H1 (cell line): ENCODE measurements at regions not wholly inside any gene's neighbourhood (a gene's known extent, or its start where the extent isn't known, plus 50 kb on each side); places are given as distances from the start of the nearest gene placed in this dataset.

ENCODE experiments used
- CHD2 ChIP-seq: IDR thresholded peaks from 2 replicates; pipeline ENCODE4 v1.6.1; 2012; ENCODE audit warnings: low read length, improper control_type of control experiment
- NRF1 ChIP-seq: IDR thresholded peaks from 2 replicates; pipeline ENCODE4 v1.6.1; 2011; ENCODE audit warnings: mild to moderate bottlenecking, low read depth, low read length, improper control_type of control experiment
- RNF2 ChIP-seq: fragments of 200-900, 300-1000 bp; sonication (generic); IDR thresholded peaks from 2 replicates; pipeline ENCODE4 v1.7.1; 2016; ENCODE audit warnings: borderline replicate concordance, low read depth, mild to moderate bottlenecking, antibody characterized with exemption, low read length; ENCODE audit not compliant: poor library complexity, severe bottlenecking; ENCODE audit errors: missing control alignments
- TF ChIP-seq, protein P1 (sequence below): IDR thresholded peaks from 2 replicates; pipeline ENCODE4 v1.6.1; 2011; ENCODE audit warnings: low read depth, mild to moderate bottlenecking, low read length; ENCODE audit not compliant: insufficient read depth

DNA sequence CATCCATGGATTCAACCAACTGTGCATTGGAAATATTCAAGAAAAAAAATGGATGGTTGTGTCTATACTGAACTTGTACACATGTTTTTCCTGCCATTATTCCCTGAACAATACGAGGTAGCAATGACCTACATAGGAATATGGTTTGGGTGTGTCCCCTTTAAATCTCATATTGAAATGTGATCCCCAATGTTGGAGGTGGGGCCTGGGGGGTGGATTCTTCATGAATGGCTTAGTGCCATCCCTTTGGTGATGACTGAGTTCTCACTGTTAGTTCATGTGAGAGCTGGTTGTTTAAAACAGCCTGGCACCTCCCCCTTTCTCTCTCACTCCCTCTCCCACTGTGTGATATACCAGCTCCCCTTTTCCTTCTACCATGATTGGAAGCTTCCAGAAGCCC, 139.8 kb upstream of the BACH2 start:
- TF ChIP-seq, protein P1, sequence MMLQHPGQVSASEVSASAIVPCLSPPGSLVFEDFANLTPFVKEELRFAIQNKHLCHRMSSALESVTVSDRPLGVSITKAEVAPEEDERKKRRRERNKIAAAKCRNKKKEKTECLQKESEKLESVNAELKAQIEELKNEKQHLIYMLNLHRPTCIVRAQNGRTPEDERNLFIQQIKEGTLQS, result no peak
- TF ChIP-seq NRF1, result no peak
- no peak for TF ChIP-seq RNF2
- no peak for TF ChIP-seq CHD2
